Stimulated activated CD8-positive, alpha-beta memory T cell treated with anti-CD3 and anti-CD28 coated beads, Interleukin-15, amount 100 ng/mL, for 48 hours (primary cell): ENCODE measurements at regions not wholly inside any gene's neighbourhood (a gene's known extent, or its start where the extent isn't known, plus 50 kb on each side); places are given as distances from the start of the nearest gene placed in this dataset.
A peak's percentile ranks its signal among the peaks of the same experiment; 100 is the strongest.
"Not testable (repeated sequence)": the region's sequence is repeated elsewhere in the genome, so short reads cannot be mapped to it uniquely, and the experiment has no call there.

Experiments used
- DNase-seq, 2 donors: peaks; one replicate each; pipeline ENCODE4 v3.0.0-alpha.2; 2020; ENCODE audit warnings: low read depth in 2 of 2

- DNase-seq = no peak
Measured at GRCh38 chr3:18734309-18734708, 309.2 kb upstream of the SATB1 start.

GRCh38 chr3:18732474-18732873 is 307.3 kb upstream of the SATB1 start:
- no peak for DNase-seq

DNA sequence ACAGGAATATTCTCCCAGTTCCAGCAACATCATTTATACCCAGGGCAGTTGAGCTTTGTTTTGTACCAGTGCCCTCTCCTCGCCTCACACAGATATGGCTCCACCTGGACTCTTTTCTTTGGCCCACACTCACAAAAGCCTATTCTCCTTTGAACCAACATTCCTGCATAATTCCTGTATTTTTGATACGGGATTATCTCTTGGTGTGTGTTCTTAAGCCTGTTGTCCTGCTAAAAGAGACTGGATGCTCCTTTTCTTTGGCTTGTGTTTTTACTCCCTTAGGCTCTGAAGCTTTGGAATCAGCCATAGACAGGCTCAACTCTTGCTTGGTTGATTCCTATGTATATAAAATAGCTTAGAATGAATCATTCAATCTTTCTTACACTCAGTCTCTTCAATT is 305.4 kb upstream of the SATB1 start:
- no peak for DNase-seq

DNA sequence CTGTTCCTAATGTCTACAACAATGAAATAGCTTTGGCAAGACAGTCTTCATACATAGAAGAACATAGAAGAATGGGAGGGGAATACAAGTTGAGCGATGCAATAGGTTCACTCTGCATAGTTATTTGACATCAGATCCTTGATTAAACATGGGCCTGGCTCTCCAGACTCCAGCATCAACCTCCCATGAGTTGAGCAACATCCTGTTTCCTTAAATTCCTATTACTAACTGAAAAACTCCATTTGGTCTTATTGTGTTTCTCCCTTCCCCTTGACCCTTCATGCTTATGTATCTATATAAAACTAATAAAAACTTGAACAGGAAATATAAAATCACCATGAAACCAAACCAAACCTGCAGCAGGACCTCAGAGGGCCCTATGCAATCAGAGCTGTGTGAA is 304.5 kb upstream of the SATB1 start:
- no peak for DNase-seq

- DNase-seq = no peak
Measured at GRCh38 chr3:18725668-18726407, 300.7 kb upstream of the SATB1 start.

DNA sequence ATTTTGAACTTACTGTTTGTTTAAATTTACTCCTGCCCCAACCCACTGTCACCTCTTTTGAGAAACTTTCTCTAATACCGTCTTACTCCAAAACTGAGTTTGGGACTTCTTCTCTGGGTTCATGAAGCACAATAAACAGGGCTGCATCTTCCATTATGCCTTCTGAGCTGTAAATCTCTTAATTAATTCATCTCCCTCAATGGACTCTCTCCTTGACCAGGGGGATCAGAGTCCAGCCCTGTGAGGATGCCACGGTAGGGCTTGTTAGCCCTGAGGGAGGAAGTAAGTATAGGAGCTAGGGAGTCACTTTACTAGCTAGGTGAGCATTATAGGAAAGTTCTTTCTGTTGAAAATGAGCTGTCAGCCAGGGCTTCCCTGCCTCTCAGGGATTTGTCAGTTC is 299.3 kb upstream of the SATB1 start:
- no peak for DNase-seq

- no peak for DNase-seq
Measured at GRCh38 chr3:18723206-18723810, 298.2 kb upstream of the SATB1 start.

- DNase-seq = no peak
Measured at GRCh38 chr3:18720543-18720942, 295.4 kb upstream of the SATB1 start.

DNA sequence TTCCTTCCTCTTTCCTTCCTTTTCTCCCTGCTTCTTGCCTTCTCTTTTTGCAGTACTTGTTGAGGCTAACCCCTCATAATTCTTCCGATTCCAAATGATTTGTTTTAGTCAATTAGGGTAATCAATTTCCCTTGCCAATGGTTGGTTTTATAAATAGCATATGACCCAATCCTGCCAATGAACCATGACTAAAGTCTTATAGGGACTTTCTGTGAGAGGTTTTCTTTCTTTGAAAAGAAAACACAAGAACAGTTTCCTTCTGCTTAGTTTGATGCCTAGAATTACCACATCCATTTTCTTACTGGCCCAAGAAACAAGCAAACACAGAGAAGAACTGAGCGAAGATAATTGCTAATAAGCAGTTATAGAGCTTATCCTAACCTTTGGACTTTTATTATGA is 292.5 kb upstream of the SATB1 start:
- no peak for DNase-seq

- DNase-seq = no peak
Measured at GRCh38 chr3:18716821-18717220, 291.7 kb upstream of the SATB1 start.

GRCh38 chr3:18716101-18716500 is 291.0 kb upstream of the SATB1 start:
- no peak for DNase-seq

GRCh38 chr3:18715208-18715607 is 290.1 kb upstream of the SATB1 start:
- DNase-seq = no peak

GRCh38 chr3:18713577-18713951 is 288.4 kb upstream of the SATB1 start:
- no peak for DNase-seq

DNA sequence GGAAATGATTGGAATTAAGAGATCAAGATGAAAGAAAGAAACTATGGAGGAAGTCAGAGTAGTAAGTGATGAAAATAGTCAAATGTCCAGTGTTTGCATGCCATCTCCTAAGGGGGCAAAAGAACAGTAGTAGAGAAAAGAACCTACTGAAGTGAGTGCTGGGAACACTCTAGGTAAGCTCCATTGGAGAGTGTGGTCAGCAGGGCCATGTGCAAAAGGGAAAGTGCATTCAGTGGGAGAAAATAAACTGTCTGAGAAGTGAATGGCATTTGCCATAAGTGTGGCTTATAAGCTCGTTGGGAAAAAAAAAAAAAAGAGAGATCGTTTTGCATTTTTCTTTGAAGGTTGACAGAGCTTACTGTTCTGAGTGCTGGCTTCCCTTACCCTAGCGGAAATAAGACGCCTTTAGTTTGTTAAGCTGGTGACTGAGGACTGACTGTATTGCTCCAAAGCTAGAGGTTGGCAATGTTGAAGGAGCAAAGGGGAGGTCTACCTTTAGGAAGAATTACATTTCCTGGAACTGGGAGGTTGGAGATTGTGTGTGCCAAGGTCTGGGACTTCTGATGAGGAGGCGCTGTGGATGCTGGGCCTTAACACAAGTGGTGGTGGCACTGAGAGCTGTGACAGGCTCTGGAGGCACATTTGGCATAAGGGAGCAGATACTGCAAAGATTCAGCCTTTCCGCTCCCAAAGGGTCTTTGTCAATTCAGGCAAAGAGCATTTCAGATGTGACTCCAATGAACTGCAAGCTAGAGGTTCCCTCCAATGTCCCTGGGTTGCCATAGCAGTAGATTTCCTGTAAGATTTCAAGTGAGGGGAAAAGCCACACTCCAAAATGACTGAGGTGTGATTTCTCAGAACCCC is 287.8 kb upstream of the SATB1 start:
- peak; percentile 39 to 42 for DNase-seq

GRCh38 chr3:18704326-18704725 is 279.2 kb upstream of the SATB1 start:
- DNase-seq = no peak

DNA sequence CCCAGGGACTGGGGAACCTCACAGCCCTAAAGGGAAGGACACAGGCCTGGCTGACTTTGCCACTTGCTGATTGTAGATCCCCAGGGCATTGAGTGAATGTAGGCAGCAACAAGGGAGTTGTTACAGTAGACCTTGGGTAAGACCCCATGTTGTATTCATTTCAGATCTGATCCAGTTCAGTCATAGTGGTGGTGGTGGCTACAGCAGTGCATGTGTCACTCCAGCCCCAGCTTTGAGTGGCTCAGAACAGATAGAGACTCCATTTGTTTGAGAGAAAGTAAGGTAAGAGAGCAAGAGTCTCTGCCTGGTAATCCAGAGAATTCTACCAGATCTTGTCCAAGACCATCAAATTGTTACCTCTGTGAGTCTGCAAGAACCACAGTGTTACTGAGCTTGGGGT is 278.7 kb upstream of the SATB1 start:
- no peak for DNase-seq

GRCh38 chr3:18693588-18694329 is 268.6 kb upstream of the SATB1 start:
- not testable (repeated sequence) for DNase-seq

GRCh38 chr3:18687286-18687685 is 262.1 kb upstream of the SATB1 start:
- DNase-seq = no peak

GRCh38 chr3:18683900-18684299 is 258.8 kb upstream of the SATB1 start:
- no peak for DNase-seq

- DNase-seq = no peak
Measured at GRCh38 chr3:18681818-18682345, 256.7 kb upstream of the SATB1 start.

GRCh38 chr3:18680758-18681157 is 255.6 kb upstream of the SATB1 start:
- no peak for DNase-seq

DNA sequence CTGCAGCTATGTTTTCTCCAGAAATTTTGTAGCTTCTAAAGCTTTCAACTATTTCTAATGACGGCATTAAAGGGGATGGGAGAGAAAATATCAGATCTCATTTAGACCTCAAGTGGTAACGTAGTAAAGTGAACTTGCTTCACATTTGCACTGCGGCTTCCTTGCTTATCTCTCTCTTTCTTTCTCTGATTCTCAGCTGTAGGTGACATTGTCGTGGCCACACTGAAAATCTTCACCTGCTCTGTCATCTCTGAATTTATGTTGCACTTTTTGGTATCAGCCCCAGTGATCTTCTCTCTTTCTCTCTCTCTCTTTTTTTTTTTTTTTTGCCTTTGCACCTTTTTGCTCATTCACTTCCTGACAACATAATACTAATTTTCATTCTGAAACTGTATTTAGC is 254.1 kb upstream of the SATB1 start:
- DNase-seq = peak; percentile 18 to 39
